HS-5 (cell line): ENCODE measurements at regions not wholly inside any gene's neighbourhood (a gene's known extent, or its start where the extent isn't known, plus 50 kb on each side); places are given as distances from the start of the nearest gene placed in this dataset.

ENCODE experiments used
- DNase-seq: peaks from one replicate; pipeline ENCODE4 v3.0.0-alpha.2; 2012; ENCODE audit warnings: low read depth

DNA sequence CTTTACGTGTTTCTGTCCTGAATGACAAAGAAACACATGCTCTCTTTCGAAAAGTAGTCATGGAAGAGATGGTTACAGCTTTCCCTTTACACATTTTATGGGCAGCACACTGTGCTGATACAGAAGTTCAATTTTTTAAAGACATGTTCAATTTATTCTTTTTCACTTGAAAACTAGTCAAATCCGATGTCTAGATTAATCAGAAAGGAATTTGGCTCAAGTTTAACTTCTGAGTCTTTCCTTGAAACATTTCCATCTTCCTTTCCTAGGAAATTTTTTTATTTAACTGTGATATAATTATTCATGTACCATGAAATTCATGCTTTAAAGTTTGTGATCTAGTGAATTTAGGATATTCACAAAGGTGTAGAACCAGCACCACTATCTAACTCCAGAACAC, 360.1 kb downstream of the TNS3 start:
- no peak for DNase-seq

DNA sequence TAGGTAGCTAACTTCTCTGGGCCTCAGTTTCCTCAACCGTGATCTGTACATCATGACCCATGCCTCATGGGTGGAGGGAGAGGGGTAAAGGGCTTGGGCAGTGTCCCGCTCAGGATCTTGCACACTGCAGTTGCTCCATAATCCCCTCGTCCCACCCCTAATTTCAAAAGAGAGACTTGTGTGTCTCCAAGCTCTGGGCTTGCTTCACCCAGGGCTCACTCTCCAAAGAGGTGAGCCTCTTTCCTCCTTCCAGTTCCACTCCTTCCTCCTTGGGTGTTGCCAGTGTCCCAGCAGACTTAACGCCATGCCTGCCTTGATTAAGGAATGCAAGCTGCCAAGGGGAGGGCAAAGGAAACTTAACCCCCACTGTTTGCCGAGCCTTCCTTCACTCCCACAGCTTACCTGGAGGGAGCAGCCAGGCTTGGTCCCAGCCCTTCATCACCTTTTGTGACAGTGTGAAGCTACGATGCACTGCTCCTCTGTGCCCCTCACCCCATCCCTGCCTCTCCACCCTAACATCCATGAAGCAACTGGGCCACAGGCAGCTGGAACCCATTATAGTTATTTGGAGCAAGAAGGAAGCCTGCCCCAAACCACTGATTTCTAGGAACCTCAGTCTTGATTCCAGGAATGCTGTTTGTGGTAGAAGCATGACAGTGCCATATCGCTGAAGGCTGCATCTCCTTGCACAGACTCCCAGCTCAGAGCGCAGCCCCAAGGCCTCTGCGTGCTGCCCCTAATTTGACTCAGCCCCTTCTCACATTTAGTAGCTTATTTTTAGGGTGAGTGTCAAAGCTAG, 363.3 kb downstream of the TNS3 start:
- DNase-seq, result no peak

DNA sequence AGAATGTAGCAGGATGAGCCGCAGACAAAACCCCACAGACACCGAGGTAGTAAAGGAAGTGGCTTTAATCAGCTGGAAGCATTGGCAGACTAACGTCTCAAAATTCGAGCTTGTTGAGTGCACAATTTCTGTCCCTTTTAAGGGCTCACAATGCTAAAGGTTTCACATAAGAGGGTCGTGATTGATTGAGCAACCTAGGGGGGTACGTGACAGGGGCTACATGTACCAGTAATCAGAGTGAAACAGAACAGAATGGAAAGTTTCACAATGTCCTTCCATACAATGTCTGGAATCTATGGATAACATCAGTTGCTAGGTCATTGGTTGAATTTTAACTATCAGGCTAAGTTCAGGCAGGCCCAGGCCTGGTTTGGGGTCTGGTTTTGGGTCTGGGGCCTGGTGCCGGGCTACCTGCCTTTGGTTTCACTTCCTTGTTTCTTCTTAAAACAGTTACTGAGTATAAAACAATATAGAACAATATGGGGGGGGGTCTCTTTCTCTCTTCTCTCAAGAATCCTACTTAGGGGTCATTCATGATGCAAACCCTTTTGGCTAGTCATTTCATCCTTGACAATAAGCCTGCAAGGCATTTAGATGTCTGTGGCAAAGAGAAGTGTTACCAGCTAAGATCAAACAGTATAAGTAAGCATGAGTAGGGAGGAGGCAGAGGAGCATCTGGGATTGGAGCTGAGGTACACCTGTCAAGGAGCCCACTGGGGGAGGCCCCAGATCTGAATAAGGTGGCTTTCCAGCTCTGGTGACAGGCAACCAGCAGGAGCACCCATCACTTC, 364.1 kb downstream of the TNS3 start:
- DNase-seq, result no peak

DNA sequence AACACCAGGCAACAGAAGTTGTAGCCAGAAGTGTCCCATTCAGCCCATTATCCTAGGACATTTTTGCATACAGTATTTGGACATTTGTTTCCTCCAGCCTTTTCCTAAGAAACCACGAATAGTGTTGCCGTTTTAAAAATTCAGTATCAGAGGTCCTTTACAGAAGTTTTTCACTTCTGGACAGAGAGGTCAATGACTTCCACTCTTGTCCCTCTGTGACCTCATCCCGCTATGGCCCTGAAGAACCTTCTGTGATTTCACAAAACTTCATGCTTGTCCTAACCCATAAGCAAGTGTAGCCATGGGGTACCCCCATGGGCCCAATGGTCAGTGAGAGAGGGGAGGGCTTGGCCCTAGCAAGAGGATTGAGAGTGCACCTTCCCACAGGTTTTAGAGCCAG, 364.8 kb downstream of the TNS3 start:
- no peak for DNase-seq

DNA sequence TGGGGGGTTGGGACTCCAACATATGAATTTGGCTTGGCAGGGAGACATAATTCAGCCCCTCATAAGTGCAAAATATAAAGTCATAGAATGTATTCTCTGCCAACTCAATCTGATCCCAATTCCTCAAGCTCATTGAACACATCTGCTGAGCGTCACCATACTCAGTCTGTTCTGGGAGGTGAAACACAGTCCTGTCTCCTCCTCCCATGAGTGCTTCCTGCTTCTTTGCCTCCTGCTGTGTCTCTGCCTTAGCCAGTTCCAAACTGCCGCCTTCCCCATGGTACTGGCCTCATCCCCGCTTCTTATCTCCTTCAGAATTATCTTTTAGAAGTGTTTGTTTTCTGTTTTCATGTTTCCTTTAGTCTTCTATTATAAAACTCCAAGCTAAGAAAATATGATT, 365.5 kb downstream of the TNS3 start:
- no peak for DNase-seq

DNA sequence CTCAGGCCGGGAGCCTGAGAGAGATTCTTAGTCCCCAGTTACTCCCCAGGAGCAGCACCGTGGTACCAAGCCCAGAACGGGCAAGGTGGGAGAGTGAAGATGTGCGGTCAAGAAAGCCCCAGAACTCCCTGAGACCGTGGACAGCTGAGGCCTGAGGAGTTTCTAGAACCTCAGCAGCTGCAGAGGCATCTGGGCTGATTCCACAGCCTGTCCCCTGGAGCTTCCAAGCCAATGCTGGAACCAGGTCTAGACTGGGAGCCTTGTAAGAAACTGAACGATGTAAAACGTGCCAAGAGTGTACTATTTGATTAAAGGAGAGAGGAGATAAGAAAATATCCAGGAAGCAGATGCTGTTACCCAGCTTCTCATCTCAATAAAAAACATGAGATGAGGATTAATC, 366.3 kb downstream of the TNS3 start:
- DNase-seq, result no peak

DNA sequence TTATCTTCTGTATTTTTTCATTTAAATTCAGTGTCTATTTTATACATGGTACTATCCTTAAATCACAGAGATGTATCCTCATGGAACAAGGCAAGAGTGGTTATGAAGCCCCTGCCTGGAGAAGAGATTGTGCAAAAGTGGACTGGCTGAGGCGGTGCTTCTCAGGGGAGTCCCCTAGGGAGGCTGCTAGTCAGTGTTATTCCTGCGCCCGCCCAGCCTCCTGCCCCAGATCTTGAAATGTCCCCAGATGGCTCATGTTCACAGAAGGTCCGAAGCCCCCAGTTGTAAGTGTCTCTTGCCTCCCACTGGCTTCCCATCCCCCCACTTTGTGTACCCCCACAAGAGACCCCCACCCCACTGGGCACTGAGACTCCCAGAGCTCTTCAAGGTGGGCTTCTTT, 366.9 kb downstream of the TNS3 start:
- no peak for DNase-seq

DNA sequence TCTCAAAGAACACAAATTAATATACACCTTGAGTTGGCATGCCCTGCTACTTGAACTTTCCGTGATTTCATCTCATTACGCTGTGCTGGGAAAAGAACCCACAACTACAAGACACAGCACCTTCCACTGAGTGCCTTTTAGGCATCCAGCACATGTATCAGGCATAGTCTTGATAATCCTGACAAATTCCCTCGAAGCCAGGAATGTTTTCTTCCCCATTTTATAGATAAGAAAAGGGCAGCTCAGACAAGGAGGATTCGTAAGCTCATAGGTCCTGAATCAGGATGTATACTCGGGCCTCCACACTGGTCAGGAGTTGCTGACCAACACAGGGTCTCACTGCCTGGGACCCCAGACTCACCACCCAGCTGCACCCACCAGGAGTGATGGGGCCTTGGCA, 368.6 kb downstream of the TNS3 start:
- DNase-seq, result no peak

DNA sequence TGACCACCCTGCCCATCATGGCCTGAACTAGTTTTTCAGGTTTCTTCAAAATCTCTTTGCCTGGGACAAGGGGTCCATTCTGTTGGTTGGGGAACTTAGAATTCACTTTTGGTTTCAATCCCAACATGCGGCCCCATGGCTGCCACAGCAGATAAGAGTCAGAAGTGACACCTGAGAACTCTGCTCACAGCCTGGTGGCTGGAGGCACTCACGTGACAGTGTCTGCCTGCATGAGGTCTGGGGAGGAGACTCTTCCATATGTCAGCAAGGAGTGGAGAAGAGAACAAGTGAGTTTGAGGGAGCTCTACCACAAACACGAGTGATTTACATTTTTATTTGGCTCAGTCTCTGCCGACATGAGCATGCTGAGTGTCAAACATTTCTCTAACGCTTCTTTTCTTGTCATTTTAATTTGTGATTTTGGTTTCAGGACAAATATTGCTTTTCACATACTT, 370.4 kb downstream of the TNS3 start:
- DNase-seq, result no peak

DNA sequence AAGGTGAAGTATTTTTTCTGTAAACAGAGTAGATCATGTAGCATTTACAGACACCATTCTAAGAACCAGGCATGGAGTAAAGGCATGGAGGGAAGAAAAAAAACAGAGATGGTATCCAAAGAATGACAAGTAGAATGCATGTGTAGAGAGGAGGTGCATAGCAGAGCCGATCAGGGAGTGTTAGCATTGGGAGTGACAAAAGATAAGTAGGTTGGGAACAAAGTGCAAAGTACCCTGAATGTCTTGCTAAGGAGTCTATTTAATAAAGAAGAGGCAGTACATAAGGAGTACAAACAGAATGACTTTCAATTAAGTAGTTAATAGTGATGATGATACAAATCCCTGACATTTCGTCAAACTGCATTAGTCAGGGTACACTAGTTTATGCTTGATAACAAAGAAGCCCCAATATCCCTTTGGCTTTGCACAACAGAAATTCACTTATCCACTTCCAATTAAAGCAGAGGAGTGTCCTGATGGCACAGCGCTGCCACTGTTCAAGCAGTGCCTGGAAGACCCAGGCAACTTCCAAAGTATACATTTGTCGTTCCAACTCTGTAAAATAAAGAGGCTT, 371.5 kb downstream of the TNS3 start:
- no peak for DNase-seq

DNA sequence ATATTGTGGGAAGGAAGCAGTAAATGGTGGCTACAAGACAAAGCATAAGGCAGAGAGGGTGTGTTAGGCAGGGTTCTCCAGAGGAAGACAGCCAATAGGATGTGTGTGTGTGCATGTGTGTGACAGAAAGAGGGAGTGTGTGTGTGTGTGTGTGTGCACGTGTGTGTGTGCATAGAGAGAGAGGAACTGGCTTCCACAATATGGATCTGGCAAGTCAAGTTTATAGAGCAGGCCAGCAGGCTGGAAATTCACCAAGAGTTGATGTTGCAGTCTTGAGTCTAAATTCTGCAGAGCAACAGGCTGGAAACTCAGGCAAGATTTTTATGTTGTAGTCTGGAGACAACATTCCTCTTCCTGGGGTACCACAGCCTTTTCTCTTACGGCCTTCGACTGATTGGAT, 374.0 kb downstream of the TNS3 start:
- no peak for DNase-seq

DNA sequence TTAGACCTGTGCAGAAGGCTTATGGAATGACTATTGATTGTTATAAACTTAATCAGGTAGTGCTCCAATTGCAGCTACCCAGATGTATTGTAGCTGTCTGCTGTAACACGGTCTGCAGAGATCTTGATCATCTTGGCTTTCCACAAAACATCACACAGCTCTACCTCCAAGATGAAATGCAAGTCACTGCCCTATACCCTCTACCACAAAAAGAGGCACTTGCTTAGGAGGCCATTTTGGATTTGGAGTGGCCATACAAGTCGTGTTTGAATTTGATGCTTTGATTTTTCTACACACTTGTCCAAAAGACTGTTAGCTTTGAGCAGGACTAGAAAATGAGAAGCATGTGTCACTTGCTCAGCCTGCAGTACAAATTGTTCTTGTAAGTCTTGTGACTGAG, 377.2 kb downstream of the TNS3 start:
- no peak for DNase-seq

DNA sequence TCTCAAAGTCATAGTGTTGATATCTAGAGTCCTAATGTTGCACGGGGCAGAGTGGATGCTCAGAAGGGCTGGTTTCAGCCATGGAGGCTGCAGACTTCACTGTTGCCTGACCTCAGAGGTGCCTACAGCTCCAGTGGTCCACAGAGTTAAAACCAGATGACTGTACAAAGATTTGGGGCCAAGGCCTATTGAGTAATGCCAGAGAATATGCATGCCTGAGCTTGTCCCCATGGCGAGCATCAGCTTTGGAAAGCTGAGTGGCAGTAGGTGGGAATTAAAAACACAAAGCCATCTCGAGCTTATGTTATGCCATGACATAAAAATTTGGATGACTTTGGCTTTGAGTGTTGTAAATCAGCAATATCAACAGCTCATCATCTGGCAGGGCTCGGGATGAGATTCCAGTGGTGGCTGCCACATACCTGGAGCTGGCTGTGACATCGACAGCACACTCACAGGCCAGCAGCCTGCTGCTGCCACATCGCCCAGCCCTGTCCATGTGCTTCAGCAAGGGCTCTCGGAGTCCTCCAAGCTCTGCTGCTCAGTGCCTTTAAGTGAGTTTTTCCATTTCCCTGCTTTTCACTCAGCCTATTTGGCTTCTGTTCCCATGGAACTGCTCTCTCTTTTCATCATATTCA, 379.6 kb downstream of the TNS3 start:
- no peak for DNase-seq

DNA sequence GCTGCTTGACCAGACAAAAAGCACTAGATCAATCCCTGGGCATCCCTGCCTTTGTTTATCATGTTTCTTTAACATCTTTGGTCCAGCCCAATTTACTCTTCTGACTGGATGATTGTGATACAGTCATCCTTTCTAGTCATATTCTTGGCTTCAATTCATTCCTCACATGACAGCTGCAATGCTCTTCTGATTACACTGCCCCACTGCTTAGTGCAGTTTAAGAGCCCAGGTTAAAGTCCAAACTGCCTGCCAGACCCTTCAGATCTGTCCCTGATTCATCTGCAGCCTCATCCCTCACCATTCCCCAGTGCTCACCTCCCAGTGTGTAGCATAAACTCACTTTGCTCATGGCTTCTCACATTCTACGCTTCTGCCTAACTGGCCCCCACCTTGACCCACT, 383.8 kb downstream of the TNS3 start:
- DNase-seq, result no peak

DNA sequence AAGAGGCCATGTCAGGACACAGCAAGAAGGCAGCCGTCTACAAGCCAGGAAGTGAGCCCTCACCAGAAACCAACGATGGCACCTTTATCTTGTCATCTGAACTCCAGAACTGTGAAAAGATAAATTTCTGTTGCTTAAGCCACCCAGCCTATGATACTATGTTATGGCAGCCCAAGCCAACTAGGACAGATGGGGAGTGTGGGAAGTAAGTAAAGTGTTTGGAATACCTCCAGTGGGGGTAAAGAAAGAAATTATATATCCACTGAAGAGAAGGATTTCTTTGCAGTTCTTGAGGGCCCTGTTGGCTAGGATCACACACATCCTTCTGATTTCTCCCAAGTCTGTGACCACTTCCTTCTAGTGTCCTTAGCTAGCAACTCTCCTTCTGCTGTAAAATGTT, 384.4 kb downstream of the TNS3 start:
- no peak for DNase-seq

DNA sequence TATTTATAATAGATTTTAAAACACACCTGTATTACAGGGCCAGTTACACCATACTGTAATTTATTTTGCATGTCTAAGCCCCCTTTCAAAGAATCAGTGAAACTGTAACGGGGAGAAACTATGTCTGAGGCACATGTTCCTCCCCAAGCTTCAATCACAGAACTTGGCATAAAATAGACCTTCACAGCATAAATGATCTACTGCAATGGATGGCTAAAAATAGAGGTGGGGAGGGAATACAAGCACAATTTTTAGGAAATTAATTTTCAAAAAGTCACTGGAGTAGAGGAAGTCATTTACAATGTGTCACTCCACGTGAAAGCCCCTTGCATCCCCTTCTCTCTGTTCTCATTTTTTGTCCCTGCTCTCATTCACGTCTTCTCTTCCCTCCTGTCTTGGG, 385.2 kb downstream of the TNS3 start:
- no peak for DNase-seq

DNA sequence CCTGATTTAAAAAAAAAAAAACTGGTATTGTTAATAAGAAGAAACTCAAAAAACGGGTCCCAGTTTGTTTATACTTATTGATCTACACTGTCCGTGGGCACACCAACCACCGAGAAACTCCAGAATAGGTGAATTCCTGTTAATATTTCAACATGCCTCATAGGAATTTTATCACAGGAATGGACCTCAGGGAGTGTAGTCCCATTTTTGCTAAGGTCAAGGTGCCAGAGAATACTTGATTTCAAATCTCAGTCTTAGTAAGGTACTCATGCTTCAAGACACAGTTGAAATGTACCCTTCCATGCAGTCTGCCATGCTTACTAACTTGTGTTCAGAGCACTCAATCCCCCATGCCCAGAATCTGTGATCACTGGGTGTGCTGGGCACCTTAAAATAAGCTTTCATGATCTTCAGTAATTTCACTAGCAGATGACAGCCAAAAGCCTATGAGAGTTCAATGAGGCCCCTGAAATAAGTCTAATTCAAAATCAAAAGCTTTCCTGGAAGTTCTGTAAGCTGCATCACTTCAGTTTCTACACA, 385.7 kb downstream of the TNS3 start:
- no peak for DNase-seq

DNA sequence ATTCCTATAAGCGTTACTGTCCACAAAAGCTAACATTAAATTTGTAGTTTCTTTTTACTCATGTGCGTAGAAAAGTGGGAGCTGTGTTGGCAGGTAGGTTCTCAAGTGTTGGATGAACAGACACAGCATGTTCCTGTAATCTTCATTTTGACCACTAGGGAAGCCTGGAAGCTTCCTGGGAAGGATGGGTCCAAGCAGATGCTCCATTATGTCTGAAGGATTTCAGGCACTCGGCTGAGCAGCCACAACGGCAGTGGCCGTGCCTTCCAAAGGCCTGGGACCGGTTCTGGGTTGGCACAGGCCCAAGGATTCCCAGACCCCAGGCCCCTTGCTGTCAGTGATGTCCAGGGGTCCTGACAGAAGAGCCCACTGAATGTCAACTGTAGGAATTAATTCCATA, 386.3 kb downstream of the TNS3 start:
- no peak for DNase-seq

DNA sequence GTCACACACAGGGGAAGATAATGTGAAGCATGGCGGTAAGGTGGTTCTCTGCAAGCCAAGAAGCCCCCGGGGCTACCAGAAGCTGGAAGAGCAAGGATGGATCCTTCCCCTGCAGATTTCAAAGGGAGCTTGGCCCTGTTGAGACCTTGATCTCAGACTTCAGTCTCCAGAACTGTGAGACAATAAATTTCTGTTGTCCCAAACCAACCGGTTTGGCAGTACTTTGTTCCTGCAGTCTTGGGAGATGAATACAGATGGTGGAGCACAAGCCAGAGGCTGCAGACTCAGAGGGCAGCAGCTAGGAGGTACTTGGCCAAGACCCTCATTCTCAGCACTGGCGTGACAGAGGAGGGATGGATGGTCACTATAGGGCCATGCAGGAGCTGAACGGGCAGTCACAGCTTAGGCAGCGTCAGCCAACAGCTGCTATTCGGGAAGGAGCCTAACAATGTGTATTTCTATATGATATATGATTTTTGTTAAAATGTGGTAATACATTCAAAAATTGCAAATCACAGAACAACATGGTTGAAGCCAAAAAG, 387.3 kb downstream of the TNS3 start:
- no peak for DNase-seq

DNA sequence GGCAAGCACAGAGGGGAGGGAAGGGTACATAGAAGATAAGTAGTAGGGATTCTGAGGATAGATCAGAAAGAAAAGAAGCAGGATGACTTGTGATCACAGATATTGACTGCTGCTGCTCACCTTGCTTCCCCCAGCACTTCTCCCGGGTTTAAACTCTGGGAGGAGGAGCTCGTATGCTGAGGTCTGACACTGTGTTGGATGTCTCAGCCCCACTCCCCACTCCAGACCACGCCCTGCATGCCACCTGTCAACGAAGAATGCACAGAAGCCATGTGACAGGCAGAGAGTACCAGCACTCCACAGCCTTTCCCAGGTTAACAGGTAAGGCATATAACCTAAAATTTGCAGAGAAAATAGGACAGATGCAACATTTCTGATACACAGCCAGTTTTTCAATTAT, 388.9 kb downstream of the TNS3 start:
- DNase-seq, result no peak

DNA sequence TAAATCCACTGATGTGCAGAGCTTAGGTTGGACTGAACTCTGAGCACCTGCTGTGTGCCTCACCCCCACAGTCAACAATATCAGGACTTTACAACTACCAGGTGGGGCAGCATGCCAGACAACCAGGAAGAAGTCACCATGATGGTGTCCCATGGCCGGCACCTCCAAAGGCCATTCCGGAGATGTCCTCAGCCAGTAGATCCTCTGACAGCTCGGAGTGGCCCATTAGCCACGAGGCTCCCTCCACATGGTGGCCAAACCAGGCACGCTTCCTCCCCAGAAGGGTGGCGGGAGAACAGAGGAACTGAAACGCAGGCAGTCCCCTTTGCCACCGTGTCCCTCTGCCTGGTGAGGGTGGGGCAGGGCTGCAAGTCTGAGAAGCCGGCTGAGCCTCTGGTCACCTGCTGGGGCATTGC, 390.0 kb downstream of the TNS3 start:
- no peak for DNase-seq

DNA sequence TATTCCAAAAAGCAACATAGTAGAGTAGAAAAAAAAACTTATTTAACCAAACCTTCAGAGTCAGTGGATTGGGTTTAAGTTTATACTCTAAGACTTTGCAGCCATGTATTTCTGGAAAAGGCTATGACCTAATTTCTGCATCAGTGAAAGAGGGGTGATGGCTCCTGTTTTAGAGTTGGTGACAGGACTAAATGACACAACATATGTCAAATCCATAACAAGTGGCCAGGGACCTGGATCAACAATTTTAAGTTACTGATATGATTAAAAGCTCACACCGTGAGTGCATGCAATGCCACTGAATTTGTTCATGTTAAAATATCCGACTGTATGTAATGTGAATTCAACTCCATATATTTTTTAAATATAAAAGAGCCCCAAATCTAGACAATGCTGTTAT, 390.6 kb downstream of the TNS3 start:
- no peak for DNase-seq
